ENCODE measurements at regions not wholly inside any gene's neighbourhood (a gene's known extent, or its start where the extent isn't known, plus 50 kb on each side); places are given as distances from the start of the nearest gene placed in this dataset.
A peak's percentile ranks its signal among the peaks of the same experiment; 100 is the strongest.

- H3K9ac ChIP-seq (ENCODE audit: control insufficient read depth, extremely low read depth, insufficient read depth, low read length): no peak overlapping the region
- no peaks in the 10 kb centered on the region for H3K27me3 ChIP-seq (ENCODE audit: control insufficient read depth, extremely low read depth, insufficient read depth, low read length)
- no peak overlapping the region for H3K4me3 ChIP-seq (ENCODE audit: control insufficient read depth in 2 of 3, extremely low read depth in 1 of 3, insufficient read depth in 2 of 3, low read depth in 1 of 3, low read length in 3 of 3)
- H3K4me2 ChIP-seq (ENCODE audit: control insufficient read depth, extremely low read depth, insufficient read depth, low read depth, low read length): no peak overlapping the region
- FAIRE-seq: no peak
- H3K36me3 ChIP-seq (ENCODE audit: control insufficient read depth in 2 of 2, extremely low read depth in 1 of 2, insufficient read depth in 2 of 2, low read length in 2 of 2): no peaks in the 10 kb centered on the region
- no peaks in the 10 kb centered on the region for H3K9me3 ChIP-seq (ENCODE audit: control insufficient read depth, low read depth, low read length)
- H3K79me2 ChIP-seq (ENCODE audit: control insufficient read depth, insufficient read depth, low read length): no peaks in the 10 kb centered on the region
- H3K4me1 ChIP-seq (ENCODE audit: control insufficient read depth, extremely low read depth, insufficient read depth, low read length): no peaks in the 10 kb centered on the region
- H2AFZ ChIP-seq (ENCODE audit: control insufficient read depth, low read length): no peak overlapping the region
- DNase-seq (ENCODE audit: low read depth, low spot score): no peak
- H3K9me1 ChIP-seq (ENCODE audit: control insufficient read depth, extremely low read depth, insufficient read depth, low read length): no peaks in the 10 kb centered on the region
- TF ChIP-seq EZH2 (IDR thresholded peaks at IDR 0.05; ENCODE audit: low read length): no peak
- TF ChIP-seq CTCF (optimal IDR thresholded peaks at IDR 0.05 in 1 of 3, IDR thresholded peaks at IDR 0.05 in 1 of 3, conservative IDR thresholded peaks at IDR 0.05 in 1 of 3; ENCODE audit: extremely low read depth in 1 of 3, insufficient read depth in 2 of 3, low read length in 3 of 3): no peak
- H3K27ac ChIP-seq (ENCODE audit: control insufficient read depth, insufficient read depth, low read length): no peak overlapping the region
- H4K20me1 ChIP-seq (ENCODE audit: control insufficient read depth, extremely low read depth, insufficient read depth, low read length): no peaks in the 10 kb centered on the region
- dilution Hi-C loops (cut with MboI; ENCODE audit: extremely low pct_ligation_motif_present, low sequenced_read_pairs): no loop called here
Measured at GRCh38 chr13:102945886-102946285, 100.1 kb downstream of the ERCC5 start.

GRCh38 chr13:102945324-102945815, 99.5 kb downstream of the ERCC5 start:
- no peak overlapping the region for H2AFZ ChIP-seq (ENCODE audit: control insufficient read depth, low read length)
- no peak overlapping the region for H3K9ac ChIP-seq (ENCODE audit: control insufficient read depth, extremely low read depth, insufficient read depth, low read length)
- TF ChIP-seq EZH2 (IDR thresholded peaks at IDR 0.05; ENCODE audit: low read length) (no peak), CTCF (optimal IDR thresholded peaks at IDR 0.05 in 1 of 3, IDR thresholded peaks at IDR 0.05 in 1 of 3, conservative IDR thresholded peaks at IDR 0.05 in 1 of 3; ENCODE audit: extremely low read depth in 1 of 3, insufficient read depth in 2 of 3, low read length in 3 of 3) (no peak)
- DNase-seq (ENCODE audit: low read depth, low spot score) (no peak), FAIRE-seq (peak; percentile 20)
- no peak overlapping the region for H3K4me3 ChIP-seq (ENCODE audit: control insufficient read depth in 2 of 3, extremely low read depth in 1 of 3, insufficient read depth in 2 of 3, low read depth in 1 of 3, low read length in 3 of 3)
- H3K4me2 ChIP-seq (ENCODE audit: control insufficient read depth, extremely low read depth, insufficient read depth, low read depth, low read length): no peak overlapping the region
- H3K4me1 ChIP-seq (ENCODE audit: control insufficient read depth, extremely low read depth, insufficient read depth, low read length): no peaks in the 10 kb centered on the region
- no peaks in the 10 kb centered on the region for H3K79me2 ChIP-seq (ENCODE audit: control insufficient read depth, insufficient read depth, low read length)
- no peak overlapping the region for H3K27ac ChIP-seq (ENCODE audit: control insufficient read depth, insufficient read depth, low read length)
- H3K9me3 ChIP-seq (ENCODE audit: control insufficient read depth, low read depth, low read length): no peaks in the 10 kb centered on the region
- no peaks in the 10 kb centered on the region for H3K36me3 ChIP-seq (ENCODE audit: control insufficient read depth in 2 of 2, extremely low read depth in 1 of 2, insufficient read depth in 2 of 2, low read length in 2 of 2)
- H3K9me1 ChIP-seq (ENCODE audit: control insufficient read depth, extremely low read depth, insufficient read depth, low read length): no peaks in the 10 kb centered on the region
- dilution Hi-C loops (cut with MboI; ENCODE audit: extremely low pct_ligation_motif_present, low sequenced_read_pairs): no loop called here
- no peaks in the 10 kb centered on the region for H3K27me3 ChIP-seq (ENCODE audit: control insufficient read depth, extremely low read depth, insufficient read depth, low read length)
- no peaks in the 10 kb centered on the region for H4K20me1 ChIP-seq (ENCODE audit: control insufficient read depth, extremely low read depth, insufficient read depth, low read length)

All from keratinocyte (primary cell).